HG03064 (cell line): ENCODE measurements at regions not wholly inside any gene's neighbourhood (a gene's known extent, or its start where the extent isn't known, plus 50 kb on each side); places are given as distances from the start of the nearest gene placed in this dataset.
"Not testable (repeated sequence)": the region's sequence is repeated elsewhere in the genome, so short reads cannot be mapped to it uniquely, and the experiment has no call there.

Experiments
- ATAC-seq: cut with Tn5 transposase; IDR thresholded peaks from one replicate; pipeline ENCODE4 v1.9.1; 2021; ENCODE audit warnings: low read depth; ENCODE audit not compliant: unreplicated experiment

- no peak for ATAC-seq
These were observed 983.7 kb downstream of the RAB28 start for GRCh38 chr4:12500409-12500808.

- ATAC-seq = no peak
These were observed 984.4 kb downstream of the RAB28 start for GRCh38 chr4:12499693-12500092.

DNA sequence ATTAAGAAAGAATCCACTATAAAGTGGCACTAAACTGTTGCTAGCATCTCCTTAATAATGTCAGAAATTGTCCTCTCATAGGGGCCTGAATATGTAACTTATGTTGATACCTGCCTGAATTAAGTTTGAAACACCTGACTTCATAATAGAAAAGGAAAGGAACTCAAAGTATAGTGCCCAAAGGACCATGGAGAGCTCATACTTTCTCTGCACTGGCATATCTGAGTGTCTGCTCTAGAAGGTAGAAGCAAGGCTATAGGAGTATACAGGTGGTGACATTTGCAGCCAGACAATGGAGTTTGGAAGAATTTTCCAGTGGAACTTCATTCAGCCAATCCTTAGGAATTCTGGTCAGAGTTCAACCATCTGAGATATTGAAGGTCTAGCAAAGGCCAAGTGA lies 988.9 kb downstream of the RAB28 start:
- no peak for ATAC-seq

GRCh38 chr4:12492730-12493393 lies 991.3 kb downstream of the RAB28 start:
- ATAC-seq = no peak

- no peak for ATAC-seq
These were observed 995.5 kb downstream of the RAB28 start for GRCh38 chr4:12488672-12489071.

GRCh38 chr4:12487000-12487399 lies 997.1 kb downstream of the RAB28 start:
- no peak for ATAC-seq

GRCh38 chr4:12472087-12472486 lies 1012.1 kb downstream of the RAB28 start:
- no peak for ATAC-seq

DNA sequence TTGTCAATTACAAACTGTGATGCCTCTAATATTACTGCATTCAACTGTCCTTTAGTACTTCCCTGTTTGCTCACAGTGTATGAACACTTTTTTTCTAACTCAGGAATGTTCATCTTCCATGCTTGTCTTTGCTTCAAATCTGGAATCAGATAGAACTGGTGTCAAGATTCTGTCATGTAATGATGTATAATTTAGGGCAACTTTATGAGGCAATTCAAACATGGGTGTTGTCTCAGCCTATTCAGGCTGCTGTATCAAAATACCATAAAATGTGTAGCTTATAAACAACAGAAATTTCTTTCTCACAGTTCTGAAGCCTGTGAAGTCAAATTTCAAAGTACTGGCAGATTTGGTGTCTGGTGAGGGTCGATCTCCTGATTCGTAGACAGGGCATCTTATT lies 1012.9 kb downstream of the RAB28 start:
- ATAC-seq = no peak

GRCh38 chr4:12461576-12461975 lies 1022.6 kb downstream of the RAB28 start:
- ATAC-seq = not testable (repeated sequence)

DNA sequence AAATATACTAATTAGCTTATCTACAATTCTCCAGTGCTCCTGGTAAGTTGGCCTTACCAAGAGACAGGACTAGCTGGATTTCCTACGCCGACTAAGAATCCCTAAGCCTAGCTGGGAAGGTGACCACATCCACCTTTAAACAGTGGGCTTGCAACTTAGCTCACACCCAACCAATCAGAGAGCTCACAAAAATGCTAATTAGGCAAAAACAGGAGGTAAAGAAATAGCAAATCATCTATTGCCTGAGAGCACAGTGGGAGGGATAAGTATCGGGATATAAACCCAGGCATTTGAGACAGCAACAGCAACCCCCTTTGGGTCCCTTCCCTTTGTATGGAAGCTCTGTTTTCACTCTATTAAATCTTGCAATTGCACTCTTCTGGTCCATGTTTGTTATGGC lies 1025.0 kb downstream of the RAB28 start:
- no peak for ATAC-seq

GRCh38 chr4:12458621-12459020 lies 1025.5 kb downstream of the RAB28 start:
- ATAC-seq = no peak

DNA sequence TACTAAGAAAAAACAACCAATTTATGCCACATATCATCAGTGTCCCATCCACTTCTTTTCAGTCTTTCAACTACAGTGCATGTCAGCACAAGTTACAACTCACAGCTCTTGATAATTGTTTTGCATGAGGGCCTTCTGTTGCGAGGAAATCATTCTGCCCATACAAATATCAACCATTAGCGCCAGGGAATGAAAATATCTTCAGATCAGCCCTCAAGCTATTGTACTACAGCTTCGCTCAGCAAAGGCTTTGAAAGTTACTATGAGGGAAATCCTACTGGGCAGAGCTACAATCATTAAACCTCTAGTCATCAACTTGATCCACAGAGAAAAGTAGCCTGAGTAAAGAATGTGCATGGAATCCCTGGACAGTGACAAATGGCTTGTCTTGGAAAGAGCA lies 1023.6 kb upstream of the HS3ST1 start:
- ATAC-seq = no peak

- no peak for ATAC-seq
These were observed 1018.8 kb upstream of the HS3ST1 start for GRCh38 chr4:12447451-12447850.

- ATAC-seq = no peak
These were observed 1018.0 kb upstream of the HS3ST1 start for GRCh38 chr4:12446657-12447185.

- no peak for ATAC-seq
These were observed 1017.6 kb upstream of the HS3ST1 start for GRCh38 chr4:12446256-12446655.

DNA sequence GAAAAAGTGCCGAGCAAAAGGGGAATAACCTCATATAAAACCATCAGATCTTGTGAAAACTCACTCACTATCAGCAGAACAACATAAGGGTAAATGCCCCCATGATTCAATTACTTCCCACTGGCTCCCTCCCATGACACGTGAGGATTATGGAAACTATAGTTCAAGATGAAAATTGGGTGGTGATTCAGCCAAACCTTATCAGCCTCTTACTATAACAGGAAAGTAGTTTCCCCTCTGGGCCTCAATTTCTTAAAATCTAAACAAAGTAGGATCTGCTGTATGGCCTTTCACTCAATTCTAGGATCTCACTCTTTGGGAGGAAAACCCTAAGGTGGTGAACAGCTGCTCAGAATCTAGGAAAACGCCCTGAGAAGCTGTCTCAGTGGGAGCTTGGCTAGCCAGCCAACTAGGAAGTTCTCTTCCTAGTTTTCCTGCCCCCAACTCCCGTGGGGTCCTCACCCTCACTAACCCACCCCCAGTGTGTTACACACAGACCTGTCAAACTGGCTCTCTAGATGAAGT lies 1017.1 kb upstream of the HS3ST1 start:
- no peak for ATAC-seq

DNA sequence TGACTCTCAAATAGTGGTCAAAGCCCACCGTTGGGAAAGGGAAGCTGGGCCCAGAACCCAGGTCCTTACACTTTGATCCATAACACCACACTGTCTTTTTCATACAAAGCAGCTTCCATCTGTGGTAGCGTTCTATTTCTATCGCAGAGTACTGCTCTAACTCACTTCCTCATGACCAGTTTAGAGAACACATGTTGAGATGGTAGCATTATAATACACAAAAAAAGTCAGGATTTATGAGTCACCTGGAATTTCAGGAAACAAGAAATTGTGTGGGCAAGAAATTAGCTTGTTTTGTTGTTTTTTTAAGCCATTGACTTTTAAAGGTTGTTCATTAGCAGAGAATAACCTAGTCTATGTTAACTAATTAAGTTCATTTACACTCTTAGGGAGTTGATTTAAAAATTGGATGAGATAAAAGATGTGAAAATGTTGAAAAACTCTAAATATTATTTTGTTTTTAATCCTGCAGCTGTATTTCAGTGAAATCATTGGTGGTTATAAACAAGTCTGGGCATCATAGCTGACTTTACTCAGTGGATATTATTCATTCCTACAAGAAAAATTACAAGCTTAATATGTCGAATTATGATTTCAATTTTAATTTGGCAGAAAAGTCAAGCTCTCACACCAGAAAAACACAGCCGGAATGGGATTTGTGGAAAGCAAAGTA lies 1011.1 kb upstream of the HS3ST1 start:
- ATAC-seq = no peak

DNA sequence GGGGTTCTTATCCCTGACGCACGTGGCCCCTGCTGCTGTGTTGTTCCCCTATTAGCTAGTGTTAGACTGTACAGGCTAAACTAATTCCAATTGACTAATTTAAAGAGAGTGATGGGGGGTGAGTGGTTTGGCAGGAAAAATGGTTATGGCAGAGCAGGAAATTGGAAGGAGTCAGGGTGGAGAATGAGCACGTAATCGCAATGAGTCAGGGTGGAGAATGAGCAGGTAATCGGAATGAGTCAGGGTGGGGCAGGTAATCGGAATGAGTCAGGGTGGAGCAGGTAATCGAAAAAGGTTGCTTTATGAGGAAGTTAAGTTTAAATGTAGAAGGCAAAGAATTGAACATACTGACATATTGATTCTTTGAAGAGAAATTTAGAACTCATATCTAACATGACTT lies 1002.6 kb upstream of the HS3ST1 start:
- not testable (repeated sequence) for ATAC-seq

GRCh38 chr4:12421364-12421763 lies 992.7 kb upstream of the HS3ST1 start:
- no peak for ATAC-seq

DNA sequence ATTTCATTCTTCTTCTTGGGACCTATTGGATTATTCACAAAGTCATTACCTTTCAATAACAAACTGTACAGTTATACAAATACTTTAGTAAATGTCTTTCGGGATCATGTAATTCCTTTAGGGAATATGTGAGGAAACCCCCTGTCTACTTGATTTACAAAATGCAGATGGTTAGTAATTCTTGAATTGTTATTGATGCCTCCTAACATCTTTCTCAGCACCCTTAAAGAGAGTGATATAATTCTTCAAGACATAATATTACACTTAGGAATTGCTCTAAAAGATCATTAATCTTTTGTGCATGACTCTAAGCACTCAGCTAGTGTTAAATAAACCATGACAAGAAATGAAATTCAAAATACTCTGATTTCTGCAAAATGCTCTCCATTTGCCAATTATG lies 988.1 kb upstream of the HS3ST1 start:
- no peak for ATAC-seq

- no peak for ATAC-seq
These were observed 985.6 kb upstream of the HS3ST1 start for GRCh38 chr4:12414181-12414812.
